ENCODE measurements at regions not wholly inside any gene's neighbourhood (a gene's known extent, or its start where the extent isn't known, plus 50 kb on each side); places are given as distances from the start of the nearest gene placed in this dataset.
"Not testable (repeated sequence)": the region's sequence is repeated elsewhere in the genome, so short reads cannot be mapped to it uniquely, and the experiment has no call there.

- not testable (repeated sequence) for TF ChIP-seq CTCF (IDR thresholded peaks at IDR 0.05 in 8 of 11, conservative IDR thresholded peaks at IDR 0.05 in 3 of 11); POLR2A (IDR thresholded peaks at IDR 0.05); POLR2AphosphoS5 (IDR thresholded peaks at IDR 0.05)
Observed at GRCh38 chr20:53863923-53864641, 206.3 kb downstream of the BCAS1 start.

All from spleen (tissue), 7 donors.